ENCODE measurements at regions not wholly inside any gene's neighbourhood (a gene's known extent, or its start where the extent isn't known, plus 50 kb on each side); places are given as distances from the start of the nearest gene placed in this dataset.

- TF ChIP-seq CTCF (IDR thresholded peaks at IDR 0.05) = no peak
- TF ChIP-seq POLR2A (IDR thresholded peaks at IDR 0.05) = no peak
Measured at GRCh38 chr12:84134797-84135366, 777.7 kb downstream of the SLC6A15 start.

Data from upper lobe of left lung (tissue), 4 donors.